IPS-NIHi7 (cell line): ENCODE measurements at regions not wholly inside any gene's neighbourhood (a gene's known extent, or its start where the extent isn't known, plus 50 kb on each side); places are given as distances from the start of the nearest gene placed in this dataset.

Source experiments
- DNase-seq: peaks from one replicate; pipeline ENCODE4 v3.0.0; 2012; ENCODE audit warnings: mixed read lengths; ENCODE audit errors: extremely low spot score

DNA sequence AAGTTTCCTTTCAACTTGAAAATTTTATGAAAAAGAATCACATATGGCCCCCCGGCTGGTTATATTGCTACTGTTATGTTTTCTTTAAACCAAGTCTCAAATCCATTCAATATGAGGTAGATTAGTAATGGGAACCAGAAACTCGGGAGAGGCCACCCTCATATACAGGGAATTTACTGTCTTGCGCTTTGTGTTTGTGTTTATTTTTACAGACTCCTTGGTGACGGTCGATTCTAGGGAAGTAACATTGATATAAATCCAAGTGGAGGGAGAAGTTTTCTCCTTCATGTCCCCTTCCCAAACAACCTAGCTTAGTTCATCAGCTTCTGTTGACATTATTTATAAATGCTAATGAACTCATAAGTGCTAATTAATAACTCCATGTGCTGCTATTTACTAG lies 163.5 kb upstream of the LMO4 start:
- no peak for DNase-seq

DNA sequence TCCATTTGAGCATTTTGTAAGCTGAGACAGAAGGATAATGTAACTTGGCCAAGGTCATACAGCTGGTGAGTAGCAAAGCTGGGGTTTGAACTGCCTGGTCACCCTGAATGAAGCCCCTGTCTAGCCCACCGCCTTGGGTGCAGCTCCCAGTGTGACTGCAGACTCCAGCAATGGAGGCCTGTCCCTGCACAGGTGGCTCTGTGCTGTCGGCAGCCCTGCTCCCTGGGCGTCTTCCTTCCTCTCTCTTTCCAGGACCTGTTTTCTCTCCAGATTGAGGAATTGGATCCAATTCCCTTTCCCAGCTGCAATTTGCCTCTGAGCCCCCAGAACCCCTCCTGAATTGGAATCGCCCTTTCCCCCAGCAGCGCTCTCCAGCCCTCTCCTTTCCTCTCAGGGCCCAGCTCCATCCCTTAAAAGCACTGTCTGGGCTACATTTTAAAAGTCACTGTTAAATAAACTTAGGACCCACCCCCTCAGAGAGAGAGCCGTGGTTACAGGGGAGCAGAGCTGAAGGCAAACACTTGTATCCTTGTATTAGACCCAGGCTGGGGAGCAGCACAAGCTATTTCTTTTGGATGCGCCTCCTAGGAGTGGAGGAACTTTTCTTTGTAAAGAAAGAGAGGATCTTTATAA lies 161.4 kb upstream of the LMO4 start:
- DNase-seq: no peak

DNA sequence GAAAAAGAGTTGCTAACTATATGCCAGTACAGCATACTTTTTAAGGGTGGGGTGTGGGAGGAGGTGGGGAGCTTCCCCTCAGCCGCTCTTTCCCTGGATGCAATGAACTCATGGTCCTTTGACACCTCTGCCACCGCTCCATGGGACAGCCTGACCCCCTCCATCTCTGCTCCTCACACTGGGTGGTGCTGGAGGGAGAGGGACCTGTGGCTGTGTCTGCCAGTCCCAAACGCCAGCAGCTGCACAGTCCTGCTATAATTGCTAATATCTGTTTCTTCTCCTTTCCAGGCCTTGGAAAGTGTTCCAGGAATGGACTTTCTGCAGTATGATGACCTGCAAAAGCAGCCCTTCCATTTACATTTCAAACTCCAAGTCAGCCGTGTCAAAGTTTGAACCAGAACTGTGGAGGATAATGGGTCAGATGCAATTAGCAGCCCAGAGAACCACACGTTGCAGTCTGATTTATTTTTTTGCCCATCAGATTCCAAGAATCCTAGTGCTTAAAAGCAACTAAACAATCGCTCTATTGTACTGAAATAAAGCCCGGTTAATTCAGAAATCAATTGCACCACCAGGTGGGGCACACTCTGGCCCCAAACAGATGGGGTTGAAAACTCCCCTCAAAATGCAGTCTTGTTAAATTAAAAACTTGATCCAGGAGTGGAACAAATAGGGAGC lies 160.7 kb upstream of the LMO4 start:
- no peak for DNase-seq

DNA sequence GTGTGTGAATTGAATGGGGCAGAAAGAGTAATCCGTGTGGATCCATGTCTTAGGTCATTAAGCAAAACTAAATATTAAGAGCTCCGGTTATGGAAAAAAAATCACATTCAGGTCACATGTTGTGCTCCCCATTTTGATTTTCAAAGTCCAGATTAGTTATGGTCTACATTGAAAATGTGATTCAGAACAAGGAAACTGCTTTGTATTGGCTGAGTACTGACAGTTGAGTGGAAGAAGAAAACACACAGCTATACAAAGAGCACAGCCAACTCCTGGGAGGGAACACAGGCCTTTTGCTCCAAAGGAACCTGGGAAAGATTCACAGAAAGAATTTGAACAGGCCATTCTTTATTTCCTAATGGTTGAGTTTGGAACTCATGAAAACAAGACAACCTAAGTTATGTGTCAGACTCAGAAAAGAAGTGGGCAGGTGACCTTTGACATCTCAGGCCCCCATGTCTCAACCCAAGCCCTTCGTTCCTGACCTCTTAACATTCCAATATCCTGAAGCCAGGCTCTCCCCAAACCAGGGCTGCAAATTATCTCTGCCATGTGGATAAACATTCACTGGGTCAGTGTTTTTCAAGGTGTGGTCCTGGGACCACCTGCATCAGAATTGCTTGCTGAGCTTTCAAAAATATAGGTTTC lies 159.3 kb upstream of the LMO4 start:
- DNase-seq: no peak

DNA sequence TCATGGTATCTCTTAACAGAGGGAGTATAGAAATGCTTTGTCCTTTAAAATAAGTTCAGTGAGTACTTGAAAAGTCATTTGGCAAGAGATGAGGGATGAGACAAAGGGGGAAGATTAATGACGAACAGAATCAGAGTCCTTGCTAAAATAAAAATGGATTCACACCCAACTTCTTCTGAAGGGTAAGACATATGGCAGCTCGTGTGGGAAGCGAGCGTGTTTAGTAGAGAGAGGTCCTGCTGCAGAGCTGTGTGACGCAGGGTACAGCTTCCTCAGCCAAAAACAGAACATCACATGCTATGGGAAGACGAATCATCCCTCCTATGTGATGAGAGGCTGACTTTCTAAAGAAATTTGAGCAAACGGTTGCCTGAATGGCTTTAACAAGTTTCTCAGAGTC lies 158.5 kb upstream of the LMO4 start:
- DNase-seq: no peak

DNA sequence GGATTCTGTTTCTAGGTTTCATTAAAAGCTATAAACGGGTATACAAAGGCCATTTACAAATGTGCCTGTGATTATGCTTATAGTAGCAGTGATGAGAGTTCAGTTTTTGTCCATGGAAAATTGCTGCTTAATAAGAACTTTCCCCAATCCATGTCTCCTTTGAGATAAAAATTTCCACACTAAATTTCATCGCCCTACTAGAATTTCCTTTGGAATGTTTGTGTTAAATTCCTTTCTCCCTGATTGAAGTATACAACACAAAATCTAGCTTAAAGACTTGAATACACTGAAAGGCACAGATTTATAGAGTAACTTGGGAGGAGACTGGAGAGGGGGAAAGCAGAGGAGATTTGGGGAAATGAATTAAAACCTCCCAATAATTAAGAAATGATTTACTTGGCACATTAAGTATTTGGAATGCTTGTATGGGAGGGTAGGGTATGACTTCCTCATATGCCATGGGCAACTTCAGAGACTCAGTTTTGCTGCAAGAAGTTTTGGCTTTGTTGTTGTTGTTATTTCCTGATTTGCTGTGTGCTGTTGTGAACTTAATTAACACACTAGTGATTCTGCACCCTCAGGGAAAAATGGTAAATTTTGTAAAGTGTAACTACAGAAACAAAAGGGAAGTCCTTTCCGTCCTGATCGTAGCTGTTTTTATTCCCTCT lies 157.6 kb upstream of the LMO4 start:
- DNase-seq: no peak

DNA sequence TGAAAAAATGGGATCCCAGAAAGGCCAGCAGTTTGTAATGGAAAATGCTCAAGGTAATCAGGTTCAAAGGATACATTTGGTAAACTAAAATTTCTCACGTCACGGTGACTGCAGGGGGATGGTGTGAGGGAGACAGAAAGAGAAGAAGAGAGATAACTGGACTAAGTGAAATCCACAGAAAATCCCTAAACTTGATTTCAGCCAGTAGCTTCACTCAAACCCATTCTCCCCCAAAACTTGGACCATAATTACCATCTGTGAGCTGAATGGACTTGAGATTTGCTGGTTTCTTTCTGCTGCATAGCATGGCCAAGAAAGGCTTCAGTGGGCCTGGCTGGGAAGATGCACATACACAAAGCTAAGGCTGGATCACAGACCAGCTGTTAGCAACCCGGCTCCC lies 155.4 kb upstream of the LMO4 start:
- no peak for DNase-seq

DNA sequence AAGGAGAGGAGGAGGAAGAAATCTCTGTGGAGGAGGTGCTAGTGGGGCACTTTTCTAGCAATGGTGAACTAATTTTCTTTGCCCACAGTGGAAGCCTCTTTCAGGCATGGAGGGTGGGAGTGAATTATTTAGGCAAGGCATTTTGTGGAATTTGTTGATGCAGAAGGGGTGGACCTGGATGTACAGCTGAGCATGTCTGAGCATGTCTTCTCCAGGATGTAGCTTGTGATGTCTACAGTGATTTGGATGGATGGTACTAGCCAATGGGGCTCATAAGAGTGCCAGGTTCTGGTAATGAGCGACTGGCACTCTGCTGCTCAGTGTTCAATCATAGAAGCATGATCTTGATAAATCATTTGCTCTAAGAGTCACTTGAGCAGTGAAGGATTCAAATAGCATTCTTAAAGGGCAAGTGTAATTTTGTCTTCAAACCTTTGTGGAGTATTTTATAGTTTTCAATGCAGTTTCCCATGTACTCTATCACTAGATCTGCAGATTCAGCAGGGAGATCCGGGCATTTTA lies 153.9 kb upstream of the LMO4 start:
- DNase-seq: no peak

DNA sequence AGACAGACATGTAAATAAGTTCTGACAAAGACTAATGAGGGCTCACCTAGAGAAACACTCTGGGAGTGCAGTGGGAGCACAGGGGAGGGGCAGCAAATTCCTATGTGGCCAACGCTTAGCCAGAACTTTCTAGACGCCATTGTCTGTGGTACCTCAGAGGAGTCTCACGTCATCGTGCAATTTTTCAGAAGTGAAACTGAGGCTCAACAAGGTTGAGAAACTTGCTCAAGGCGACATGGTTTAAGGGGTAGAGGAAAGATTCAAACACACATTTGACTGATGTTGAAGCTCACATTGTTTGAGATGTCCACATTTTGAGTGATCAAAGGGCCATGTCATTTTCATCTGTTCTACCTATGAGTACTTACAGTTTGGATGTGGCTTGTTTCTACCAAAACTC lies 152.6 kb upstream of the LMO4 start:
- DNase-seq: no peak

DNA sequence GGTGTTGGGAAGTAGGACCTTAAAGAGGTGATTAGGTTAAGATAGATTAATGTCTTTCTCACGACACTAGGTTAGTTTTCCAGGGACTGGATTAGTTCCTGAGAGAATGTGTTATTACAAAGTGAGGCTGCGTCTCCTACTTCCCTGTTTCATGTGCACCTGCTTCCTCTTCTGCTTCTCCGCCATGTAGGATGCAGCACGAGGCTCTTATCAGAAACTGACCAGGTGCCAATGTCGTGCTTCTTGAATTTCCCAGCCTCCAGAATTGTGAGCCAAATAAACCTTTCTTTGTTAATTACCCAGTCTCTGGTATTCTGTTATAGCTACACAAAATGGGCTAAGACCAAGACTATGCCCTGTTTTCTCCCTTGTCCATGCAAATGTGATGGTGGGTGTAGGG lies 152.2 kb upstream of the LMO4 start:
- DNase-seq: no peak

DNA sequence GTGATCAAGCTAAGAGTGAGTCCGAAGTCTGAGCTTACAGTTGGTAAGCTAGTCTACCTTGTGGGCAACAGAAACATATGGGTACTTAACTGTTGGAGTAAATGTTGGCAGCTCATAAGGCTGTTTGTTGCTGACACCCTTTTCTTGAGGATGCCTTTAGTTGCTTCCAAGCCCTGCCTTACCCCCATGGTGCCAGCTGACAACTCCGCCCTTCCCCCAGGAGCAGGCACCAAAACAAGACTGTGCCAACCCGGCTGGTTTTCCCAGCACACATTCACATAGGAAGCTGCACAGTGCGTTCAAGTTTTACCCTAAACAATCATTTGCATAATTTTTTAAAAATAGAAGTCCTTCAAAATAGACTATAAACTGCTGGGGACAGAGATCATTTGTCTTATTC lies 150.2 kb upstream of the LMO4 start:
- DNase-seq: no peak

DNA sequence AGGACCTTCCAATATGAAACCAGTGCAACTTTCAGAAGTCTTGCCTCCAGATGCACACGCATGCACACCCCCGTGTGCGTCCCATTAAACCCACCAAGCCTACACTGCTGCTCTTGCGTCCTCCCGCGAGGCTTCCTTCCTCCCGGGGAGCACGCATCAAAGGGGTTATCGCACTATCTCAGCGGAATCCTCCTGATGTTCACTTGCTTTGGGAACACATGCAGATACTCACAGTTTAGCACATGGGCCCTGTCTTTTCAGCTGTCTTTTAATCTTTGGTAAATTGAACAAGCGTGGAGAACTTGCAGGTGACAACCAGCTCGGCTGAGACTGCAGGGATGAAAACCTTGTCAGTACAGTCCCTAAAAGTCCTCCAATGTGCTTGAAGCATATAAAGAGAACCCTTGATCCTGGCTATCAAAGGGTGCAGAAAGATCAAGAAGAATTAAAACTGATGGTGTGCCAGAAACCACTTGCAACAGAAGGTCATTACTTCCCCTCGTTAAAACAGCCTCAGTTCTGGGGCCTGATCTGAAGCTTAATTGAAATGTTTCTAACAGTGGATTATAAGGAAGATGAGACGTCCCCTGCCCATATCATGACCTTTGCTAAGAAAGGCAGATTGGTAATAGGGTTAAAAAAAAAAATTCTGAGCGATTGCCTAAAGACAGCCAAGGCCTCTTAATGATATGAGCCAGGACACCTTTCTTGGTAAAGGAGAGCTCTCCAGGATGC lies 149.4 kb upstream of the LMO4 start:
- DNase-seq: no peak

DNA sequence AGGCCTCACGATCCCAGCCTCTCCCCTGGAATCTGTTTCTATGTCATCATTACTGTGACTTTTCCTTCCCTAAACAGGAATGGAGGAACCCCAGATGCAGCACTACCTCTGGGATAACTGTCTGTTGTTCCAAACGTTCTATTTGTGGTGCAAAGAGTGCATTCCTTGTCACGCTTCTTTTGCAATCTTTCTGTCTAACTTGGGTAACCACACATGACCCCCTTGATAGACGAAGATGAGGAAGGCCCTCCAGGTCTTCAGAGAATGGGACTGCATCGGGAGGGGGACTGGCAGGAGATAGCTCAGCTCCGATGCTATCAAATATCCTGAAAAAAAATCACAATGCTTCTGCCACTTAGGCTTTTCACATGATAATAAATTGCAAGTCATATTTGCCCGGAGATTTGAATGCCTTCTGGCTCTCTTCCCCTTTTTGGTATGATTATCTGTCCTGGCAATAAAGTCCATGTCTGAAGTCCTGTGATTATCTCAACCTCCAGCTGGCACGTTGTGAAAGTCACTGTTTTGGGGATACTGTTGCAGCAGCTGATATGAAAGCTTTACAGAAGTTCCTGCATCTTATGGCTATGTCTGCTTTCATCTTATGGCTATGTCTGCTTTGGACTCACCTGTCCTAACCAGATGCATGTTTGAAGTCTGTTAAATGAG lies 148.7 kb upstream of the LMO4 start:
- no peak for DNase-seq

DNA sequence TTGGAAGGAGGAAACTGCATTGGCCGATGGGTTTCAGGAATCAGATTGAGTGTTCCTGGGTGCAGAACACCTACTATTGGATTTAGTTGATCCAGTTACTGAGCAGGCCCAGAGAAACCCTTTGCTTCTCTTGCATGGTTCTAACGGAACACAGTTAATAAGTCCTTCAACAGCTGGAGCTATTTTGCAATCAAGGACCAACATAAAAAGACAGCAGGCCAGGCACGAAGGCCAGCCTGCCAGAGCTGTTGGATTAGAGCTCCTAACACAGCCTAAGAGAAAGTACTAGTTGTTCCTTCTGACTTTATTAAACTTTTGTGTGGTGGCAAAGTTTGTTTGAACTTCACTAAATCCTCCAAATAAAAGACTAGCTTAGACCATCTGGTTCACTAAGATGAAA lies 148.0 kb upstream of the LMO4 start:
- DNase-seq: no peak

DNA sequence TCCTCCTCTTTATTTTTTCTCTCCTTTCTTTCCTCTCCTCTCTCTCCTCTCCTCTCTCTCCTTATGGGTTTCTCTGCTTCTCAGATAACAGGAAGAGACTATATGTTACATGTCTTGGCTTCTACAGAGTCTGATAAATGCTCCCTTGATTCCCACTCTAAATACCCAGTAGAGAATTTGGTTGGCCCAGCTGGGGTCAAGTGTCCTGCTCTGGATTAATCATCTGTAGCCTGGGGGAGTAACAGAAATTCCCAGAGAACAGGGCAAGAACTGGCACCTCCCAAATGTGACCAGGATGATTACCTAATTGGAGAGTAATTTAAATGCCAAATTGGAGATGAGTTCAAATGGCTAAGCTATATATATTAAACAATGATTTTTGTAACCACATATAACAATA lies 146.1 kb upstream of the LMO4 start:
- no peak for DNase-seq

DNA sequence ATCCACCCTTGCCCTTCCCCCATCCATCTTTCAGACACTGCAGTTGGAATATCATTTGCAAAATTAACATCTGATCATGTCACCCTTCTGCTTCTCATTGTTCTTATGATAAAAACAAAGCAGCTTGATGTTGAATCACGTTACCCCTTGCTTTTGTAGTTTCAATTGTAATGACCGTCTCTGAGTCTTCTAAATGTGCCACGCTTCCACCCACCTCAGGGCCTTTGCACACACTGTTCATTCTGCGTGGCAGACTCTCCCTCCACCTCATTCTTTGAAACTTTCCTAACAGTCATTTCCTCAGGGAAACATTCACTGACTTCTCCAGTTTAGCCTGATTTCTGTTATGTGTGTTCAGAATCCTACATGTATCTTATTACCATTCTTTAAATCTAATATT lies 143.6 kb upstream of the LMO4 start:
- no peak for DNase-seq

DNA sequence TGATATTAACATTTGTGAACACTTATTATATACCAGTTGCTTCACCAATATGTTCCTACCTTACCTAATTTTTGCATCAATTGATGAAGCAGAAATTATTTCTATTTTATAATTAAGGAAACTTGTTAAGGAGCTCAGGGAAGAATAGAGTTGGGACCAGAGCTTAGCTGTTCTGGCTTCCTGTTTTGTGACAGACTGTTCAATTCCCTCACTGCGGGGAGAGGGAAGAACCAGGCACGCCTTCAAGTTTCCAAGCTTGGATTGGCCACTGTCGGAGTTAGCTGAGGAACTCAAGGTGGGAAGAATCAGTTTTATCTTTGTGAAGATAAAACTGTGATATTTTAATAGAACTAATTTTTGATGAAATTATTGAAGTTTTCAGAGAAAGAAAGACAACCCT lies 142.3 kb upstream of the LMO4 start:
- DNase-seq: no peak

DNA sequence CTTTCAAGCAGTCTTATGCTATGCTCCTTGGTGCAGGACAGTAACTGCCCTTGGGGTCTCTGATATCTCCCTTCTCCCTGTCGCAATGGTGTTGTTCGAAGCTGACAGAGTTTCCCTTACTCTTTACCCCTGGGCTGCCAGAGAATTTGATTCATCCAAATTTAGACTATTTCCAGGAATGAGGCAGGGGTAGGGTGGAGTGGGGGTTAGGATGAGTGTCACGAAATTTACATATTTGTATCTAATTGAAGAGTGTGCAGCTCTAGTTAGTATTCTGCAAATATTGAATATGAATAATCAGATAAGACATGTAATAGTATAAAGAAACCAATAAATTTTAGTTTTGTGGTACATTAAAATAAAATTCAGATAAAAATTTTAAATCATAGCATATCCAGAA lies 140.0 kb upstream of the LMO4 start:
- DNase-seq: no peak

DNA sequence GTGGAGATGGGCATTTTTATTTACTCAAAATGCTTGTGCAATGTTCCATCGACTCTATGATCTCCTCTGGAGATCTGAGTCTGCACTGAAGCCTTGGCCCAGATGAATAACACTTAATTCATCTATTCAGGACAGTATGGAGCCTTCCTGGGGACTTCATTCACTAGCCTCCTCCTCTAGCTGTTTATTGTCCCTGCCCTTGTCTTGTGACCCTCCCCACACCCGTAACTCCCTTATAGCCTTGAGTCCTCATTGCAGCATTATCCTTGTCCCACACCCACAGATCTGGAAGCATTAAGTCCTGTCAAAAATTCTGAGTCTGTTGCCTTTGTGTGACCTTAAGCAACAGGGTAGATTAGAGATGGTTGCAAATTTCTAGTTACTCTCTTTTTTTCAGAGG lies 138.3 kb upstream of the LMO4 start:
- DNase-seq: no peak

DNA sequence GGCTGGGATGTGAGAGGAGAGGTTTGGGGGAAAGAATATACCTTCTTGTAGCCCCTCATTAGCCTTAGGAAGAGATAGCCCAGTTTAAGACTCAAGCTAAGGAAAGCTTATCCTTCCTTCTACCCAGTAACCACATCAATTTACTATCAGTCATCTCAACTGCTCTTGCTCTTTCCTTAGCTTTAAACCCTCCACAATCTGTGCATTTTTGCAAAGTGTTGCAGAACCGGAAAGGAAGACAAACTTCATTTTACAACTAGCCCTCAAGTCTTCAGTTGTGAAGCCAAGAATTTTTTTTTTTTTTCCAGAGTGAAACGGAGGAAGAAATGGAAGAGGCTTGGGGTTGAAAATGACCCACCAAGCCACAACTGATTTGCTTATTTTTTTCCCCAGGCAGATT lies 137.0 kb upstream of the LMO4 start:
- DNase-seq: no peak

DNA sequence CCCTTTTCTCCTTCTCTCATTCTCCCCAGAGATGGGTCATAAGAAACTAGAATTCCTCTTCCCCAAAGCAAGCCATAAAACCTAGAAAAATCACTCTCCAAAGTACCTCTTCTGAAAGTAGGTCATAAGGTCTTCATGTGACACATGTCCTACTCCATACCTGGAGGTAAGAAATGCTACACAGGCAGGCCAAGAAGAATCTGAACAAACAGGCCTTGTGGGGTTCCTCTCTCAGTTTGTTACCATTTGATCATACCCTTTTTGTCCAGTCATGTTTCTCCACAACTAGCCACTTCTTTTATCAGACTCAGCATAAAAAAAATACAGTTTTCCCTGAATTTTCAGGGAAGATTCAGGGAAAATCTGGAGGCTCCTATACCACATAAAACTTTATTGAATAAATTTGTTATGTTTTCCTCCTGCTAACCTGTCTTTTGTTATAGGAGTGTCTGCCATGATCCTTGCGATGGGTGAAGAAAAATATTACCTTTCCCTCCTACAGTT lies 134.4 kb upstream of the LMO4 start:
- DNase-seq: no peak
